ENCODE measurements at regions not wholly inside any gene's neighbourhood (a gene's known extent, or its start where the extent isn't known, plus 50 kb on each side); places are given as distances from the start of the nearest gene placed in this dataset.

DNA sequence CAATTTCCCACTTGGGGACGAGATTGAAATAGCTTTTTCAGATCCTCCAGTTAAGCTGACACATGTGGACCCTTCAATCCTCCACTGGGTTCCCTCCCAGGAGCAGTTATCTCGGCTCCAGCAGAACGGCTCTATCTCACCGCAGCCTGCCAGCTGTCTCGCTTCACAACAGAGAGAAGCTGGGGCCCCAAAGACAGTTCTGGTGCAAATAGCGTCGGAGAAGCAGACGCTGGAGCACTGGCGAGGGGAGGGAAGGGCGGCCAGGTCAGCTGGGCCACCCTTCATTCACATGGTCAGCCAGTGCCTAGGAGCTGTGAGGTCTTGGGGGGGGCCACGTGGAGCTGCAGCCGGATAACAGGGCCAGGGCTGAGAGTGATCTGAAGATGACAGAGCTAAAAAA, 141.3 kb upstream of the SDK2 start:
- TF ChIP-seq SMC3 (conservative IDR thresholded peaks at IDR 0.05; ENCODE audit: insufficient read depth, low read depth, low read length) (no peak), ZNF830 (CRISPR knock-in tag; IDR thresholded peaks at IDR 0.05) (no peak), POLR2AphosphoS2 (IDR thresholded peaks at IDR 0.05; ENCODE audit: low read length) (no peak), TAF1 (IDR thresholded peaks at IDR 0.05; ENCODE audit: control insufficient read depth, extremely low read depth, insufficient read depth, low read length, severe bottlenecking) (no peak), MXI1 (IDR thresholded peaks at IDR 0.05; ENCODE audit: low read depth, low read length) (no peak)
- TF ChIP-seq, protein P1, sequence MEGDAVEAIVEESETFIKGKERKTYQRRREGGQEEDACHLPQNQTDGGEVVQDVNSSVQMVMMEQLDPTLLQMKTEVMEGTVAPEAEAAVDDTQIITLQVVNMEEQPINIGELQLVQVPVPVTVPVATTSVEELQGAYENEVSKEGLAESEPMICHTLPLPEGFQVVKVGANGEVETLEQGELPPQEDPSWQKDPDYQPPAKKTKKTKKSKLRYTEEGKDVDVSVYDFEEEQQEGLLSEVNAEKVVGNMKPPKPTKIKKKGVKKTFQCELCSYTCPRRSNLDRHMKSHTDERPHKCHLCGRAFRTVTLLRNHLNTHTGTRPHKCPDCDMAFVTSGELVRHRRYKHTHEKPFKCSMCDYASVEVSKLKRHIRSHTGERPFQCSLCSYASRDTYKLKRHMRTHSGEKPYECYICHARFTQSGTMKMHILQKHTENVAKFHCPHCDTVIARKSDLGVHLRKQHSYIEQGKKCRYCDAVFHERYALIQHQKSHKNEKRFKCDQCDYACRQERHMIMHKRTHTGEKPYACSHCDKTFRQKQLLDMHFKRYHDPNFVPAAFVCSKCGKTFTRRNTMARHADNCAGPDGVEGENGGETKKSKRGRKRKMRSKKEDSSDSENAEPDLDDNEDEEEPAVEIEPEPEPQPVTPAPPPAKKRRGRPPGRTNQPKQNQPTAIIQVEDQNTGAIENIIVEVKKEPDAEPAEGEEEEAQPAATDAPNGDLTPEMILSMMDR (IDR thresholded peaks at IDR 0.05 in 2 of 3, conservative IDR thresholded peaks at IDR 0.05 in 1 of 3; ENCODE audit: insufficient read depth in 2 of 3, low read depth in 1 of 3, low read length in 3 of 3), result no peak
